Endothelial cell (in vitro differentiated cells): ENCODE measurements at regions not wholly inside any gene's neighbourhood (a gene's known extent, or its start where the extent isn't known, plus 50 kb on each side); places are given as distances from the start of the nearest gene placed in this dataset.

Experiments used
- DNase-seq: peaks from one replicate; pipeline ENCODE4 v3.0.0; 2021; ENCODE audit warnings: low spot score
- H3K27ac Mint-ChIP-seq: one replicate; pipeline ENCODE4 v1.8.0; 2021; ENCODE audit warnings: mixed read lengths, inconsistent platforms; ENCODE audit not compliant: unreplicated experiment
- H3K27me3 Mint-ChIP-seq: one replicate; pipeline ENCODE4 v1.8.0; 2021; ENCODE audit warnings: mild to moderate bottlenecking, moderate library complexity, mixed read lengths, inconsistent platforms; ENCODE audit not compliant: unreplicated experiment
- H3K36me3 Mint-ChIP-seq: one replicate; pipeline ENCODE4 v1.8.0; 2021; ENCODE audit warnings: mild to moderate bottlenecking, low read depth, mixed read lengths, inconsistent platforms; ENCODE audit not compliant: unreplicated experiment
- H3K4me1 Mint-ChIP-seq: one replicate; pipeline ENCODE4 v1.8.0; 2021; ENCODE audit warnings: mild to moderate bottlenecking, mixed read lengths, inconsistent platforms; ENCODE audit not compliant: unreplicated experiment
- H3K4me3 Mint-ChIP-seq: one replicate; pipeline ENCODE4 v1.8.0; 2021; ENCODE audit warnings: mild to moderate bottlenecking, mixed read lengths, inconsistent platforms; ENCODE audit not compliant: unreplicated experiment
- H3K9me3 Mint-ChIP-seq: one replicate; pipeline ENCODE4 v1.8.0; 2021; ENCODE audit warnings: mixed read lengths, inconsistent platforms; ENCODE audit not compliant: unreplicated experiment
- CTCF ChIP-seq: fragments of 200-600 bp; sonication (generic); IDR thresholded peaks from one replicate; pipeline ENCODE4 v1.5.0; 2021; ENCODE audit warnings: antibody characterized with exemption; ENCODE audit not compliant: unreplicated experiment

DNA sequence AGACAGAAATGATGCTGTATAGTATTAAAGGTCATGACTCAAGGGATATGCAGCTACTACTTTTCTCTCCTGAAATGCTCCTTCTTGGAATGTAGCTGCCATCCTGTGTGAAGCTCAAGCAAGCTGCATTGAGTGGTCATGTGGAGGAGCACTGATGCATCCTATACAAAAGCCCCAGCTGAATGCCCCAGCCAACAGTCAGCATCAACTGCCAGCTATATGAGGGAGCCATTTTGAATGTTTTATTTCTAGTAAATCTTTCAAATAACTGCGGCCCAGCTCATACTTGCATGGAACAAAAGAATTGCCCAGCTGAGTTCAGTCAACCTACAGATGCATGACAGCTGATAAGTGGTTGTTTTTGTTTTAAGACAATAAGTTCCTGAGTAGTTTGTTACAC lies 165.0 kb upstream of the GEMIN8 start:
- no peaks in the 10 kb centered on the region for H3K27me3 Mint-ChIP-seq
- no peaks in the 10 kb centered on the region for H3K36me3 Mint-ChIP-seq
- H3K4me3 Mint-ChIP-seq: no peak overlapping the region
- no peaks in the 10 kb centered on the region for H3K4me1 Mint-ChIP-seq
- DNase-seq: no peak
- H3K27ac Mint-ChIP-seq: peak overlapping the region; percentile 57
- H3K9me3 Mint-ChIP-seq: no peaks in the 10 kb centered on the region
- TF ChIP-seq CTCF: no peak

DNA sequence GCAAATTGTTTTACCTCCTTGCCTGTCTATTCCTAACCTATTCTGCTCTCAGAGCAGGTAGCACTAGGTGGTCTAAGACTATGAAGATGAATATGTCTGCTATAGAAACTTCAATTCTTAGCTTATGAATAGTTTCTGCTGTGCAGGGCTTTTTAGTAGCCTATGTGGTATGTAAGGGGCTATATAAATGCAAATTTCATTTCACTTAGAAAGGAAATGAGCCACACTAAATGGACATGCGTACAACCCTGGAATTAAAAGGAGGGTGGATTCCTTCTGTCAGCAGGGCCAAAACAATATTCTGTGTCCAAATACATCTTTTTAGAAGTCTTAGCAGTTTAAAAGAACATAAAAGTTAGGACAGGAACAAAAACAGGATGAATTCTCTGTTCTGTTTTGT lies 163.9 kb upstream of the GEMIN8 start:
- Mint-ChIP-seq H3K4me1 (no peaks in the 10 kb centered on the region), H3K27me3 (no peaks in the 10 kb centered on the region), H3K4me3 (no peak overlapping the region), H3K36me3 (no peaks in the 10 kb centered on the region), H3K9me3 (no peaks in the 10 kb centered on the region), H3K27ac (no peak overlapping the region)
- DNase-seq: no peak
- TF ChIP-seq CTCF: no peak

GRCh38 chrX:14173873-14174272 lies 144.2 kb upstream of the GEMIN8 start:
- H3K27ac Mint-ChIP-seq: no peak overlapping the region
- no peak overlapping the region for H3K4me3 Mint-ChIP-seq
- no peak for DNase-seq
- no peaks in the 10 kb centered on the region for H3K9me3 Mint-ChIP-seq
- no peak for TF ChIP-seq CTCF
- H3K36me3 Mint-ChIP-seq: no peaks in the 10 kb centered on the region
- no peaks in the 10 kb centered on the region for H3K27me3 Mint-ChIP-seq
- no peaks in the 10 kb centered on the region for H3K4me1 Mint-ChIP-seq

DNA sequence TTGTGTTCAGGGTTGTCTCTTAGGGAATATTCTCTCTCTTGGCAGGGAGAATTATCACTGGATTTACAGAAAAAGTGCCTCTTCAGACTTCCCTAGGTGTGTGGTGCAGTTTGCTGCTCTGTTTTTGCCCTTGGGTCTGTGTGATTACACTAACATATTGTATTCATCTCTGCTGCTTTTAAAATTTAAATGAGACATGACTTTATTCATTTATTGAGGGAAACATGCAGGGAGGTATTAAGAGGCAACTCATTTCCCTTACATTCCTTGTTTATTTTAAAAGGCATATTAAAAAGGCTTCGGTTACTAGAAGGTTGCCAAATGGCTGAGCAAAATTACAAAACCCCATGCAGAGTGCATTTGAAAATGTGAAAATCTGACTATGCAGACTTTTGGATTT lies 135.1 kb upstream of the GEMIN8 start:
- Mint-ChIP-seq H3K27ac (no peak overlapping the region), H3K27me3 (no peaks in the 10 kb centered on the region), H3K4me3 (no peak overlapping the region), H3K9me3 (no peaks in the 10 kb centered on the region), H3K4me1 (no peaks in the 10 kb centered on the region), H3K36me3 (no peaks in the 10 kb centered on the region)
- no peak for TF ChIP-seq CTCF
- no peak for DNase-seq

GRCh38 chrX:14125462-14125861 lies 95.8 kb upstream of the GEMIN8 start:
- no peak for TF ChIP-seq CTCF
- no peak overlapping the region for H3K27ac Mint-ChIP-seq
- DNase-seq: no peak
- H3K4me3 Mint-ChIP-seq: no peak overlapping the region
- H3K4me1 Mint-ChIP-seq: peaks cover 5% of the 10 kb centered on the region
- H3K9me3 Mint-ChIP-seq: no peaks in the 10 kb centered on the region
- H3K36me3 Mint-ChIP-seq: no peaks in the 10 kb centered on the region
- no peaks in the 10 kb centered on the region for H3K27me3 Mint-ChIP-seq
